Prostate gland (tissue), 2 donors: ENCODE measurements at regions not wholly inside any gene's neighbourhood (a gene's known extent, or its start where the extent isn't known, plus 50 kb on each side); places are given as distances from the start of the nearest gene placed in this dataset.
A peak's percentile ranks its signal among the peaks of the same experiment; 100 is the strongest.

Source experiments
- DNase-seq: peaks from one replicate; pipeline ENCODE4 v3.0.0-alpha.2; 2019; ENCODE audit warnings: low spot score
- H3K27ac ChIP-seq, 2 donors: fragments of 200-600 bp; sonication (generic); 2 replicates each; pipeline ENCODE4 v1.5.1; 2017 to 2019
- H3K27me3 ChIP-seq: fragments of 200-600 bp; sonication (generic); replicated peaks from 2 replicates; pipeline ENCODE4 v1.5.1; 2019; ENCODE audit not compliant: insufficient read depth
- H3K36me3 ChIP-seq, 2 donors: fragments of 200-600 bp; sonication (generic); 1 replicate in 1 of 2; 2 replicates in 1 of 2; pipeline versions ENCODE4 v1.5.1 to v1.8.1; 2017 to 2019
- H3K4me1 ChIP-seq: fragments of 200-600 bp; sonication (generic); replicated peaks from 2 replicates; pipeline ENCODE4 v1.5.1; 2019
- H3K4me3 ChIP-seq, 2 donors: fragments of 200-600 bp; sonication (generic); 2 replicates each; pipeline ENCODE4 v1.5.1; 2017 to 2019
- H3K9me3 ChIP-seq: fragments of 200-600 bp; sonication (generic); 2 replicates; pipeline ENCODE4 v1.5.1; 2017
- POLR2A ChIP-seq: fragments of 450-650 bp; IDR thresholded peaks from one replicate; pipeline ENCODE4 v1.6.1; 2016; ENCODE audit warnings: antibody characterized with exemption, mild to moderate bottlenecking
- POLR2AphosphoS5 ChIP-seq: sonication (generic); formaldehyde crosslinking; IDR thresholded peaks from one replicate; pipeline ENCODE4 v1.6.1; 2017; ENCODE audit warnings: antibody characterized with exemption
- WGBS: methylation state at CpG from one replicate; pipeline ENCODE4 v1.1.5; 2018; 5-methylcytosine and 5-hydroxymethylcytosine counted together
- intact Hi-C: fragments of 100-400 bp; cut with DNase I; formaldehyde crosslinking; loops from one replicate; pipeline ENCODE4 v1.14.2; 2022
- TF ChIP-seq, protein P1 (sequence below), 4 experiments: fragments of 200-600 bp in 2 of 4; fragments of 450-650 bp in 2 of 4; sonication (generic) in 2 of 4; IDR thresholded peaks; 1 replicate in 3 of 4; 2 replicates in 1 of 4; pipeline ENCODE4 v1.5.1; 2016 to 2019; ENCODE audit warnings: antibody characterized with exemption in 4 of 4, mild to moderate bottlenecking in 2 of 4, moderate library complexity in 2 of 4

DNA sequence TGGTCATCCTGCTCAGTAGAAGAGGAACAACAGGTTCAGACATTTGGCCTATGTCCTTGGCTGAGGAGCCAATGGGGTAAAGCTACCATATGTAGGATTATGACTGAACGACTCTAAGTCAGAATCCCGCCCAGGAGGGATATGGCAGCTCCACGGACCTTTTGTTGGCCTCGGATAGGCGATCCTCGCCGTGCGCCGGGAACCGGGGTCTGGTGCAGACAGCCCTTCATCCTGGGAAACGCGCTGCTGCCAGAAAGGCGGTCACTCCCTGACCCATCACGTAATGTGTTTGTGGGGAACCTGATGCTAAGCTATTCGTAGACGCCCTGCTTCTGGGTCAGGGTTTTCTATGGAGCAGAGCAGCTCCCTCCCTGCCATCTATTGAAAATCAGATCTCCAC is 178.9 kb upstream of the ALG10B start:
- peaks cover 4% of the 10 kb centered on the region for H3K4me1 ChIP-seq
- H3K36me3 ChIP-seq: no peaks in the 10 kb centered on the region
- TF ChIP-seq, protein P1, sequence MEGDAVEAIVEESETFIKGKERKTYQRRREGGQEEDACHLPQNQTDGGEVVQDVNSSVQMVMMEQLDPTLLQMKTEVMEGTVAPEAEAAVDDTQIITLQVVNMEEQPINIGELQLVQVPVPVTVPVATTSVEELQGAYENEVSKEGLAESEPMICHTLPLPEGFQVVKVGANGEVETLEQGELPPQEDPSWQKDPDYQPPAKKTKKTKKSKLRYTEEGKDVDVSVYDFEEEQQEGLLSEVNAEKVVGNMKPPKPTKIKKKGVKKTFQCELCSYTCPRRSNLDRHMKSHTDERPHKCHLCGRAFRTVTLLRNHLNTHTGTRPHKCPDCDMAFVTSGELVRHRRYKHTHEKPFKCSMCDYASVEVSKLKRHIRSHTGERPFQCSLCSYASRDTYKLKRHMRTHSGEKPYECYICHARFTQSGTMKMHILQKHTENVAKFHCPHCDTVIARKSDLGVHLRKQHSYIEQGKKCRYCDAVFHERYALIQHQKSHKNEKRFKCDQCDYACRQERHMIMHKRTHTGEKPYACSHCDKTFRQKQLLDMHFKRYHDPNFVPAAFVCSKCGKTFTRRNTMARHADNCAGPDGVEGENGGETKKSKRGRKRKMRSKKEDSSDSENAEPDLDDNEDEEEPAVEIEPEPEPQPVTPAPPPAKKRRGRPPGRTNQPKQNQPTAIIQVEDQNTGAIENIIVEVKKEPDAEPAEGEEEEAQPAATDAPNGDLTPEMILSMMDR (IDR thresholded peaks at IDR 0.05): no peak
- TF ChIP-seq POLR2AphosphoS5 (no peak), POLR2A (no peak)
- no peaks in the 10 kb centered on the region for H3K27me3 ChIP-seq
- H3K27ac ChIP-seq: no peak overlapping the region
- no peak overlapping the region for H3K4me3 ChIP-seq
- DNase-seq: no peak
- intact Hi-C loops: loop anchor here (2.0 kb wide), 1 partner anchor 177 kb away; no protein-coding TSS in a partner anchor
- H3K9me3 ChIP-seq: no peaks in the 10 kb centered on the region
- WGBS: 67% methylated on average over 16 of the region's 16 CpGs

DNA sequence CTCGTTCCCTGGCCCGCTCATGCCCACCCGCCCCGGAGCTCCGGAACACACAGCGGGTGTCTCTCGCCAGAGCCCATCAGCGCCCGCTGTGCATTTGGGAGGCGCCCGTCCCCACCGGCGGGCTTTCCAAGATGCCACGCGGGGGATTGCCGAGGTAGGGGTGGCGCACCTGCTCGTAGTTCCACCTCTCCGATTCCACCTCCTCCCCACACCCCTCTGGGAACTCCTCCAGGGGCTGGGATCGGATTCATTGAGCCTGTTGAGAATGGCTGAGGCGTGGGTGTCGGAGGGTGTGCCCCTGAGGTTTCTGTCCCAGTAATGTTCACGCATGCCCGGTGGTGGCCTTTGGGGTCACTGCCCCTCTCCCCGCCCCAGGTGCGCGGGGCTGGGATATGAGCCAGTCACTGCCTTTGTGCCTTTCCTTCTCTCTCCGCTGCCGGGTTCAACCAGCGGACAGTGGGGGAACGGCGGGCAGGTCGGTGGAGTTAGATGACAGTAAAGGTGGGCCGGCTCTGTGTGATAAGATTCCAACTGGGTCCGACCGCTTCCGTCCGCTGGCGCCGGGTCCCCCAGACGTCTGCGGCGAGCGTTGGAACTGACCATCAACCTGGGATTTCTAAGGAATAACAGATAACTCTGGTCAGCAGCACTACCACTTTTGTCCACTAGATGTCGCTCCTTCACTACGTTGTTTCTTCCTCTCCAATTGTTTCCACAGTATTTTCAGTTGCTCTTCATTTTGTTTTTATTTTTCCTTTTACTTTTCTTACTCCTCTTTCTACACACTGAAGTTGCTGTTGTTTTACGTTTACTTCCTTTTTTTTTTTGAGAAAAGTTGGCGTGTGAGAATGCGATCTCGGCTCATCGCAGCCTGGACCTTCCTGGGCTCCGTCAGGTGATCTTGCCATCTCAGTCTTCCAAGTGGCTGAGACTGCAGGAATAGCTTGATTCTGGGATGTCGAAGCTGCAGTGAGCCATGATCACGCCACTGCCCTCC is 178.1 kb upstream of the ALG10B start:
- peak; percentile 61 for DNase-seq
- Histone ChIP-seq H3K27me3 (no peaks in the 10 kb centered on the region), H3K9me3 (no peaks in the 10 kb centered on the region), H3K4me1 (peaks cover 4% of the 10 kb centered on the region), H3K4me3 (peak overlapping the region; percentile 21 to 23), H3K36me3 (no peaks in the 10 kb centered on the region), H3K27ac (no peak overlapping the region)
- intact Hi-C loops: loop anchor here (2.0 kb wide), 1 partner anchor 176 kb away; no protein-coding TSS in a partner anchor
- TF ChIP-seq POLR2A (no peak), POLR2AphosphoS5 (peak; percentile 15)
- TF ChIP-seq, protein P1 (IDR thresholded peaks at IDR 0.05): peak; percentile 85 to 96 (median 92)
- 7% methylated on average over 51 of the region's 54 CpGs for WGBS

DNA sequence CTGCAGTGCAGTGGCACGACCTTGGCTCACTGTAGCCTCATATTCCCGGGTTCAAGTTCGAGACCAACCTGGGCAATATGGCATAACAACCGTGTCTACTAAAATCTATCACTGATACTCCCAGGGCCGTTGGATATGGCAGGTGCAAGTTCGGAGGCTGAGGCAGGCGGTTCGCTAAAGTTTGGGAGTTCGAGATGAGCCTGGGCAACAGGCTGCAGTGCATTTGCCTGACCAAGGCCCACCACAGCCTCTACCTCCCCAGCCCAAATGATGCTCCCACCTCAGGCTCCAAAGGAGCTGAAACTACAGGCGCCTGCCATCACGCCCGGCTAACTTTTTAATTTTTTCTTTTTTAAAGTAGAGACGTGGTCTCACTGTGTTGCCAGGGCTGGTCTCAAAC is 177.1 kb upstream of the ALG10B start:
- no peak overlapping the region for H3K27ac ChIP-seq
- WGBS: 79% methylated on average over 13 of the region's 13 CpGs
- no peaks in the 10 kb centered on the region for H3K9me3 ChIP-seq
- DNase-seq: no peak
- H3K4me1 ChIP-seq: peaks cover 4% of the 10 kb centered on the region
- no peaks in the 10 kb centered on the region for H3K27me3 ChIP-seq
- TF ChIP-seq, protein P1 (IDR thresholded peaks at IDR 0.05): no peak
- TF ChIP-seq POLR2A: no peak
- TF ChIP-seq POLR2AphosphoS5: no peak
- no peak overlapping the region for H3K4me3 ChIP-seq
- H3K36me3 ChIP-seq: no peaks in the 10 kb centered on the region
- intact Hi-C loops: loop anchor here (2.0 kb wide), 1 partner anchor 175 kb away; no protein-coding TSS in a partner anchor

DNA sequence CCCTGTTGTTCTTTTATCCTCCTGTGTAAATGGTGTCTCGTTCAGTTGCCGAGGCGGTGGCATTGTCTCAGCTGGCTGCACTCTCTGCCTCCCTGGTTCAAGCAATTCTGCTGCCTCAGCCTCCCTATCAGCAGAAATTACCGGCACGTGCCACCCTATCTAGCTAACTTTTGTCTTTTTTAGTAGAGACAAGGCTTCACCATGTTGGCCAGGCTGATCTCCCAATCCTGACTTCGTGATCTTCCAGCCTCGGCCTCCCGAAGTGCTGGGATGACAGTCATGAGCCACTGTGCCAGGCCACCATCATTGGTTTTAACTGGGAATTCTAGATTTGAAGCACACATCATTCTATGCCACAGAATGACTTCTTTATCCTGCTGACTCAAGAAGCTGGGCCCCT is 175.3 kb upstream of the ALG10B start:
- no peaks in the 10 kb centered on the region for H3K27me3 ChIP-seq
- no peaks in the 10 kb centered on the region for H3K9me3 ChIP-seq
- TF ChIP-seq, protein P1 (IDR thresholded peaks at IDR 0.05): no peak
- TF ChIP-seq POLR2AphosphoS5 (no peak), POLR2A (no peak)
- H3K4me3 ChIP-seq: no peak overlapping the region
- no peak for DNase-seq
- intact Hi-C loops: no loop called here
- no peaks in the 10 kb centered on the region for H3K36me3 ChIP-seq
- H3K4me1 ChIP-seq: peaks cover 4% of the 10 kb centered on the region
- 81% methylated on average over 8 of the region's 8 CpGs for WGBS
- H3K27ac ChIP-seq: no peak overlapping the region
